ENCODE measurements at regions not wholly inside any gene's neighbourhood (a gene's known extent, or its start where the extent isn't known, plus 50 kb on each side); places are given as distances from the start of the nearest gene placed in this dataset.

GRCh38 chr7:33824911-33825459 lies 80.4 kb upstream of the BMPER start:
- Histone ChIP-seq H3K36me3 (ENCODE audit: control insufficient read depth, insufficient read depth, low read length) (no peaks in the 10 kb centered on the region), H3K9me3 (ENCODE audit: control insufficient read depth in 2 of 2, low read length in 2 of 2) (no peaks in the 10 kb centered on the region), H3K4me1 (ENCODE audit: control insufficient read depth, insufficient read depth, low read length, poor library complexity, severe bottlenecking) (no peaks in the 10 kb centered on the region), H3K27me3 (ENCODE audit: control insufficient read depth, insufficient read depth, low read length) (no peaks in the 10 kb centered on the region), H3K4me3 (ENCODE audit: low read depth, low read length) (no peak overlapping the region), H3K27ac (ENCODE audit: insufficient read depth, low read length, poor library complexity, severe bottlenecking) (no peak overlapping the region)
- DNase-seq = no peak
- Mint-ChIP-seq H3K36me3 (peaks cover under 1% of the 10 kb centered on the region), H3K9me3 (peaks cover 0 to 4% (median 0%) of the 10 kb centered on the region in 7 donors), H3K27me3 (no peaks in the 10 kb centered on the region), H3K4me1 (no peaks in the 10 kb centered on the region), H3K4me3 (no peak overlapping the region), H3K27ac (no peak overlapping the region)
- ATAC-seq (ENCODE audit: low read depth in 2 of 2) = no peak

- no peak overlapping the region for H3K27ac ChIP-seq (ENCODE audit: insufficient read depth, low read length, poor library complexity, severe bottlenecking)
- no peak overlapping the region for H3K27ac Mint-ChIP-seq
- no peaks in the 10 kb centered on the region for H3K4me1 Mint-ChIP-seq
- H3K27me3 ChIP-seq (ENCODE audit: control insufficient read depth, insufficient read depth, low read length) = no peaks in the 10 kb centered on the region
- no peak for ATAC-seq (ENCODE audit: low read depth in 2 of 2)
- no peak overlapping the region for H3K4me3 Mint-ChIP-seq
- H3K9me3 Mint-ChIP-seq = peaks cover 0 to 4% (median 0%) of the 10 kb centered on the region in 7 donors
- H3K9me3 ChIP-seq (ENCODE audit: control insufficient read depth in 2 of 2, low read length in 2 of 2) = no peaks in the 10 kb centered on the region
- no peaks in the 10 kb centered on the region for H3K36me3 ChIP-seq (ENCODE audit: control insufficient read depth, insufficient read depth, low read length)
- peaks cover 4% of the 10 kb centered on the region for H3K36me3 Mint-ChIP-seq
- H3K4me3 ChIP-seq (ENCODE audit: low read depth, low read length) = no peak overlapping the region
- no peaks in the 10 kb centered on the region for H3K4me1 ChIP-seq (ENCODE audit: control insufficient read depth, insufficient read depth, low read length, poor library complexity, severe bottlenecking)
- DNase-seq = no peak
- H3K27me3 Mint-ChIP-seq = no peaks in the 10 kb centered on the region
These were observed 79.7 kb upstream of the BMPER start for GRCh38 chr7:33825644-33826043.

- peaks cover 0 to 3% (median 0%) of the 10 kb centered on the region in 7 donors for H3K9me3 Mint-ChIP-seq
- H3K4me3 ChIP-seq (ENCODE audit: low read depth, low read length) = no peak overlapping the region
- H3K36me3 ChIP-seq (ENCODE audit: control insufficient read depth, insufficient read depth, low read length) = no peaks in the 10 kb centered on the region
- no peaks in the 10 kb centered on the region for H3K9me3 ChIP-seq (ENCODE audit: control insufficient read depth in 2 of 2, low read length in 2 of 2)
- H3K4me3 Mint-ChIP-seq = no peak overlapping the region
- ATAC-seq (ENCODE audit: low read depth in 2 of 2) (no peak), DNase-seq (no peak)
- H3K4me1 Mint-ChIP-seq = no peaks in the 10 kb centered on the region
- peaks cover 4% of the 10 kb centered on the region for H3K36me3 Mint-ChIP-seq
- no peaks in the 10 kb centered on the region for H3K27me3 ChIP-seq (ENCODE audit: control insufficient read depth, insufficient read depth, low read length)
- H3K27ac ChIP-seq (ENCODE audit: insufficient read depth, low read length, poor library complexity, severe bottlenecking) = no peak overlapping the region
- no peaks in the 10 kb centered on the region for H3K27me3 Mint-ChIP-seq
- H3K4me1 ChIP-seq (ENCODE audit: control insufficient read depth, insufficient read depth, low read length, poor library complexity, severe bottlenecking) = no peaks in the 10 kb centered on the region
- H3K27ac Mint-ChIP-seq = no peak overlapping the region
These were observed 75.8 kb upstream of the BMPER start for GRCh38 chr7:33829536-33829935.

- DNase-seq (no peak), ATAC-seq (ENCODE audit: low read depth in 2 of 2) (no peak)
- Mint-ChIP-seq H3K4me3 (no peak overlapping the region), H3K27ac (no peak overlapping the region), H3K9me3 (peaks cover 0 to 2% (median 0%) of the 10 kb centered on the region in 7 donors), H3K27me3 (no peaks in the 10 kb centered on the region), H3K36me3 (peaks cover 4% of the 10 kb centered on the region), H3K4me1 (no peaks in the 10 kb centered on the region)
- H3K36me3 ChIP-seq (ENCODE audit: control insufficient read depth, insufficient read depth, low read length) = no peaks in the 10 kb centered on the region
- H3K27me3 ChIP-seq (ENCODE audit: control insufficient read depth, insufficient read depth, low read length) = no peaks in the 10 kb centered on the region
- no peaks in the 10 kb centered on the region for H3K4me1 ChIP-seq (ENCODE audit: control insufficient read depth, insufficient read depth, low read length, poor library complexity, severe bottlenecking)
- no peak overlapping the region for H3K27ac ChIP-seq (ENCODE audit: insufficient read depth, low read length, poor library complexity, severe bottlenecking)
- no peak overlapping the region for H3K4me3 ChIP-seq (ENCODE audit: low read depth, low read length)
- H3K9me3 ChIP-seq (ENCODE audit: control insufficient read depth in 2 of 2, low read length in 2 of 2) = no peaks in the 10 kb centered on the region
These were observed 73.8 kb upstream of the BMPER start for GRCh38 chr7:33831389-33832141.

- Mint-ChIP-seq H3K4me3 (no peak overlapping the region), H3K4me1 (no peaks in the 10 kb centered on the region), H3K27ac (no peak overlapping the region), H3K36me3 (peaks cover 4% of the 10 kb centered on the region), H3K9me3 (peaks cover 0 to 8% (median 2%) of the 10 kb centered on the region in 7 donors), H3K27me3 (no peaks in the 10 kb centered on the region)
- Histone ChIP-seq H3K9me3 (ENCODE audit: control insufficient read depth in 2 of 2, low read length in 2 of 2) (no peaks in the 10 kb centered on the region), H3K27me3 (ENCODE audit: control insufficient read depth, insufficient read depth, low read length) (no peaks in the 10 kb centered on the region), H3K27ac (ENCODE audit: insufficient read depth, low read length, poor library complexity, severe bottlenecking) (no peak overlapping the region), H3K36me3 (ENCODE audit: control insufficient read depth, insufficient read depth, low read length) (no peaks in the 10 kb centered on the region), H3K4me3 (ENCODE audit: low read depth, low read length) (no peak overlapping the region), H3K4me1 (ENCODE audit: control insufficient read depth, insufficient read depth, low read length, poor library complexity, severe bottlenecking) (no peaks in the 10 kb centered on the region)
- no peak for DNase-seq
- no peak for ATAC-seq (ENCODE audit: low read depth in 2 of 2)
These were observed 73.0 kb upstream of the BMPER start for GRCh38 chr7:33832271-33832721.

GRCh38 chr7:33836797-33837355 lies 68.5 kb upstream of the BMPER start:
- no peaks in the 10 kb centered on the region for H3K27me3 Mint-ChIP-seq
- H3K9me3 Mint-ChIP-seq = peaks cover 0 to 8% (median 2%) of the 10 kb centered on the region in 7 donors
- no peaks in the 10 kb centered on the region for H3K36me3 Mint-ChIP-seq
- Histone ChIP-seq H3K27ac (ENCODE audit: insufficient read depth, low read length, poor library complexity, severe bottlenecking) (no peak overlapping the region), H3K27me3 (ENCODE audit: control insufficient read depth, insufficient read depth, low read length) (no peaks in the 10 kb centered on the region), H3K36me3 (ENCODE audit: control insufficient read depth, insufficient read depth, low read length) (no peaks in the 10 kb centered on the region), H3K9me3 (ENCODE audit: control insufficient read depth in 2 of 2, low read length in 2 of 2) (no peaks in the 10 kb centered on the region), H3K4me3 (ENCODE audit: low read depth, low read length) (no peak overlapping the region), H3K4me1 (ENCODE audit: control insufficient read depth, insufficient read depth, low read length, poor library complexity, severe bottlenecking) (no peaks in the 10 kb centered on the region)
- DNase-seq (peak in 1 of 3 donors; percentile 23), ATAC-seq (ENCODE audit: low read depth in 2 of 2) (no peak)
- no peaks in the 10 kb centered on the region for H3K4me1 Mint-ChIP-seq
- no peak overlapping the region for H3K27ac Mint-ChIP-seq
- H3K4me3 Mint-ChIP-seq = no peak overlapping the region

- DNase-seq = no peak
- Histone ChIP-seq H3K27ac (ENCODE audit: insufficient read depth, low read length, poor library complexity, severe bottlenecking) (no peak overlapping the region), H3K9me3 (ENCODE audit: control insufficient read depth in 2 of 2, low read length in 2 of 2) (no peaks in the 10 kb centered on the region), H3K4me3 (ENCODE audit: low read depth, low read length) (no peak overlapping the region), H3K4me1 (ENCODE audit: control insufficient read depth, insufficient read depth, low read length, poor library complexity, severe bottlenecking) (no peaks in the 10 kb centered on the region), H3K27me3 (ENCODE audit: control insufficient read depth, insufficient read depth, low read length) (no peaks in the 10 kb centered on the region), H3K36me3 (ENCODE audit: control insufficient read depth, insufficient read depth, low read length) (no peaks in the 10 kb centered on the region)
- H3K9me3 Mint-ChIP-seq = peaks cover 0 to 8% (median 2%) of the 10 kb centered on the region in 7 donors
- no peaks in the 10 kb centered on the region for H3K36me3 Mint-ChIP-seq
- H3K4me3 Mint-ChIP-seq = no peak overlapping the region
- ATAC-seq (ENCODE audit: low read depth in 2 of 2) = no peak
- no peaks in the 10 kb centered on the region for H3K4me1 Mint-ChIP-seq
- no peaks in the 10 kb centered on the region for H3K27me3 Mint-ChIP-seq
- no peak overlapping the region for H3K27ac Mint-ChIP-seq
These were observed 67.9 kb upstream of the BMPER start for GRCh38 chr7:33837356-33837851.

All from CD4-positive, CD25-positive, alpha-beta regulatory T cell (primary cell).